ENCODE measurements at regions not wholly inside any gene's neighbourhood (a gene's known extent, or its start where the extent isn't known, plus 50 kb on each side); places are given as distances from the start of the nearest gene placed in this dataset.

DNA sequence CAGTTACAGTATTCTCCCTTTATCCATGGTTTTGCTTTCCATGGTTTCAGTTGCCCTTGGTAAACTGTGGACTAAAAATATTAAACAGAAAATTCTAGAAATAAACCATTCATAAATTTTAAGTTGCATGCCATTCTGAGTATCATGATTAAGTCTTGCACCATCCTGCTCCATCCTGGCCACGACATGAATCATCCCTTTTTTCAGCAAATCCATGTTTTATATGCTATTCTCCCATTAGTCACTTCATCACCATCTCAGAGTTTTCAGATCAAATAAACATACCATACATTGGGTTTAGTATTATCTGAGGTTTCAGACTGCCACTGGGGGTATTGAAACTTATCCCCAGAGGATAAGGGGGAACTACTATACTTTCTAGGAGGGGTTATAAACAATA is 234.4 kb upstream of the ATP10B start:
- peak overlapping the region; percentile 5 for H3K27ac ChIP-seq (ENCODE audit: low read depth, low read length)
- peaks cover 8% of the 10 kb centered on the region for H3K4me1 ChIP-seq (ENCODE audit: insufficient read depth, low read length)
- H3K27me3 ChIP-seq (ENCODE audit: insufficient read depth, low read length), result no peaks in the 10 kb centered on the region
- no peak for DNase-seq (ENCODE audit: insufficient read length, low spot score, missing footprints)
- no peaks in the 10 kb centered on the region for H3K36me3 ChIP-seq (ENCODE audit: insufficient read depth, low read length)
- TF ChIP-seq, protein P1, sequence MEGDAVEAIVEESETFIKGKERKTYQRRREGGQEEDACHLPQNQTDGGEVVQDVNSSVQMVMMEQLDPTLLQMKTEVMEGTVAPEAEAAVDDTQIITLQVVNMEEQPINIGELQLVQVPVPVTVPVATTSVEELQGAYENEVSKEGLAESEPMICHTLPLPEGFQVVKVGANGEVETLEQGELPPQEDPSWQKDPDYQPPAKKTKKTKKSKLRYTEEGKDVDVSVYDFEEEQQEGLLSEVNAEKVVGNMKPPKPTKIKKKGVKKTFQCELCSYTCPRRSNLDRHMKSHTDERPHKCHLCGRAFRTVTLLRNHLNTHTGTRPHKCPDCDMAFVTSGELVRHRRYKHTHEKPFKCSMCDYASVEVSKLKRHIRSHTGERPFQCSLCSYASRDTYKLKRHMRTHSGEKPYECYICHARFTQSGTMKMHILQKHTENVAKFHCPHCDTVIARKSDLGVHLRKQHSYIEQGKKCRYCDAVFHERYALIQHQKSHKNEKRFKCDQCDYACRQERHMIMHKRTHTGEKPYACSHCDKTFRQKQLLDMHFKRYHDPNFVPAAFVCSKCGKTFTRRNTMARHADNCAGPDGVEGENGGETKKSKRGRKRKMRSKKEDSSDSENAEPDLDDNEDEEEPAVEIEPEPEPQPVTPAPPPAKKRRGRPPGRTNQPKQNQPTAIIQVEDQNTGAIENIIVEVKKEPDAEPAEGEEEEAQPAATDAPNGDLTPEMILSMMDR (IDR thresholded peaks at IDR 0.05; ENCODE audit: extremely low read depth, low read depth, low read length), result no peak
- no peaks in the 10 kb centered on the region for H4K20me1 ChIP-seq (ENCODE audit: insufficient read depth, low read length)
- H3K4me2 ChIP-seq (ENCODE audit: insufficient read depth, low read length), result peak overlapping the region; percentile 48
- no peak overlapping the region for H2AFZ ChIP-seq (ENCODE audit: low read length)
- H3K4me3 ChIP-seq (ENCODE audit: insufficient read depth, low read length), result no peak overlapping the region
- no peaks in the 10 kb centered on the region for H3K9me3 ChIP-seq (ENCODE audit: low read depth, low read length)
- H3K79me2 ChIP-seq (ENCODE audit: insufficient read depth, low read length), result no peaks in the 10 kb centered on the region

DNA sequence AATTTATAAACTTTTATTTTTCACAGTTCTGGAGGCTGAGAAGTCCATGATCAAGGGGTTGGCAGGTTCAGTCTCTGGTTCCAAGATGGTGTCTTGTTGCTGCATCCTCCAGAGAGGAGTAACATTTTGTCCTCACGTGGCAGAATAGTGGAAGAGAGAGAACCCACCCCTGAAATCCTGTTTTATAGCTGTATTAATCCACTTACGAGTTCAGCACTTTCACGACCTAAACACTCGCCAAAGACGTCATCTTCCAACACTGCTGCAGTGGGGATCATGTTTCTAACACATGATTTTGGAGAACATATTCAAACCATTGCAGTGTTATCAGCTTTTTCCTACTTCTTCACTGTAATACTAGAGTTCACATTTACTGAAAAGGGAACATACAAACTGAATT is 233.0 kb upstream of the ATP10B start:
- Histone ChIP-seq H3K4me2 (ENCODE audit: insufficient read depth, low read length) (no peak overlapping the region), H3K9me3 (ENCODE audit: low read depth, low read length) (no peaks in the 10 kb centered on the region), H4K20me1 (ENCODE audit: insufficient read depth, low read length) (no peaks in the 10 kb centered on the region), H3K27ac (ENCODE audit: low read depth, low read length) (no peak overlapping the region), H3K4me3 (ENCODE audit: insufficient read depth, low read length) (no peak overlapping the region), H3K4me1 (ENCODE audit: insufficient read depth, low read length) (peaks cover 8% of the 10 kb centered on the region), H3K79me2 (ENCODE audit: insufficient read depth, low read length) (no peaks in the 10 kb centered on the region), H3K36me3 (ENCODE audit: insufficient read depth, low read length) (no peaks in the 10 kb centered on the region), H3K27me3 (ENCODE audit: insufficient read depth, low read length) (no peaks in the 10 kb centered on the region), H2AFZ (ENCODE audit: low read length) (peak overlapping the region; percentile 35)
- TF ChIP-seq, protein P1 (IDR thresholded peaks at IDR 0.05; ENCODE audit: extremely low read depth, low read depth, low read length), result no peak
- DNase-seq (ENCODE audit: insufficient read length, low spot score, missing footprints), result no peak

DNA sequence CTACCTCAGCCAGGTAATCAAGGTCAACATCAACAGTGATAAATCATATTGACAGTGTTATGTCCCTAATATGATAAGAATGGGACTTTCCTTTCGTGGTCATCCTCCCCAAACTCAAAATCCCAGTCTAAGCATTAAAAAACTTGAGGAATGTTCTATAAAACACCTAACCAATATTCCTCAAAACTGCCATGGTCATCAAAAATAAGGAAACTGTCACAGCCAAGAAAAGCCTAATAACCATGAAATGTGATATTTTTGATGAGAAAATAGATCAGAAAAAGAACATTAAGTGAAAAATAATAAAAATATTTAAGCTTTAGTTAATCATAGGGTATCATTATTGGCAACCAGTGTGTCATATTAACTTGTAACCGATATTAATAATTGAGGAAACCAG is 232.1 kb upstream of the ATP10B start:
- Histone ChIP-seq H3K79me2 (ENCODE audit: insufficient read depth, low read length) (no peaks in the 10 kb centered on the region), H3K9me3 (ENCODE audit: low read depth, low read length) (no peaks in the 10 kb centered on the region), H2AFZ (ENCODE audit: low read length) (no peak overlapping the region), H3K36me3 (ENCODE audit: insufficient read depth, low read length) (no peaks in the 10 kb centered on the region), H3K27ac (ENCODE audit: low read depth, low read length) (no peak overlapping the region), H3K27me3 (ENCODE audit: insufficient read depth, low read length) (no peaks in the 10 kb centered on the region), H4K20me1 (ENCODE audit: insufficient read depth, low read length) (no peaks in the 10 kb centered on the region), H3K4me1 (ENCODE audit: insufficient read depth, low read length) (peaks cover 8% of the 10 kb centered on the region), H3K4me3 (ENCODE audit: insufficient read depth, low read length) (no peak overlapping the region), H3K4me2 (ENCODE audit: insufficient read depth, low read length) (no peak overlapping the region)
- TF ChIP-seq, protein P1 (IDR thresholded peaks at IDR 0.05; ENCODE audit: extremely low read depth, low read depth, low read length), result no peak
- DNase-seq (ENCODE audit: insufficient read length, low spot score, missing footprints), result no peak

DNA sequence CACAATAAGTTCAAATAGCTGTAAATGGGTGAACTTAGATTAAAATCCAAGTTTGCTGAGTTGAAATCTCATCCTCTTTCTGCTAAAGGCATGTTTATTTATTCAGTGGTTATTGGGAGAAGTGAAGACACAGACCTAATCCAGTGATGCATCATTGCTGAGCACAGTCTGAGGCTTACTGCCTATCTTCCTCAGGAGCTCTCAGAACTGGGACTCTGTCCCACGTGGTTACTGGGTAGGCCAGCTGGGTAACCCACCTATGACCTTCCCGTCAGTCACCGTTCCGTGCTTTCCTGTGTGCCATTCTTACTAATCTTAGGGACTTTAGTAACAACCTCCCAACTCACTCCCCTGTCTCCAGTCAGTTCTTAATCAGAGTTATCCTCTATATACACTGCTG is 226.8 kb upstream of the ATP10B start:
- no peaks in the 10 kb centered on the region for H3K27me3 ChIP-seq (ENCODE audit: insufficient read depth, low read length)
- TF ChIP-seq, protein P1 (IDR thresholded peaks at IDR 0.05; ENCODE audit: extremely low read depth, low read depth, low read length), result no peak
- H3K79me2 ChIP-seq (ENCODE audit: insufficient read depth, low read length), result no peaks in the 10 kb centered on the region
- no peaks in the 10 kb centered on the region for H3K9me3 ChIP-seq (ENCODE audit: low read depth, low read length)
- peak; percentile 6 for DNase-seq (ENCODE audit: insufficient read length, low spot score, missing footprints)
- no peaks in the 10 kb centered on the region for H3K4me1 ChIP-seq (ENCODE audit: insufficient read depth, low read length)
- no peak overlapping the region for H3K27ac ChIP-seq (ENCODE audit: low read depth, low read length)
- no peaks in the 10 kb centered on the region for H4K20me1 ChIP-seq (ENCODE audit: insufficient read depth, low read length)
- no peak overlapping the region for H3K4me3 ChIP-seq (ENCODE audit: insufficient read depth, low read length)
- H3K4me2 ChIP-seq (ENCODE audit: insufficient read depth, low read length), result no peak overlapping the region
- H3K36me3 ChIP-seq (ENCODE audit: insufficient read depth, low read length), result no peaks in the 10 kb centered on the region
- no peak overlapping the region for H2AFZ ChIP-seq (ENCODE audit: low read length)

Measured in osteoblast (primary cell).